ENCODE measurements at regions not wholly inside any gene's neighbourhood (a gene's known extent, or its start where the extent isn't known, plus 50 kb on each side); places are given as distances from the start of the nearest gene placed in this dataset.

GRCh38 chr5:28448791-28449190, 1410.4 kb upstream of the CDH9 start:
- TF ChIP-seq, protein P1, sequence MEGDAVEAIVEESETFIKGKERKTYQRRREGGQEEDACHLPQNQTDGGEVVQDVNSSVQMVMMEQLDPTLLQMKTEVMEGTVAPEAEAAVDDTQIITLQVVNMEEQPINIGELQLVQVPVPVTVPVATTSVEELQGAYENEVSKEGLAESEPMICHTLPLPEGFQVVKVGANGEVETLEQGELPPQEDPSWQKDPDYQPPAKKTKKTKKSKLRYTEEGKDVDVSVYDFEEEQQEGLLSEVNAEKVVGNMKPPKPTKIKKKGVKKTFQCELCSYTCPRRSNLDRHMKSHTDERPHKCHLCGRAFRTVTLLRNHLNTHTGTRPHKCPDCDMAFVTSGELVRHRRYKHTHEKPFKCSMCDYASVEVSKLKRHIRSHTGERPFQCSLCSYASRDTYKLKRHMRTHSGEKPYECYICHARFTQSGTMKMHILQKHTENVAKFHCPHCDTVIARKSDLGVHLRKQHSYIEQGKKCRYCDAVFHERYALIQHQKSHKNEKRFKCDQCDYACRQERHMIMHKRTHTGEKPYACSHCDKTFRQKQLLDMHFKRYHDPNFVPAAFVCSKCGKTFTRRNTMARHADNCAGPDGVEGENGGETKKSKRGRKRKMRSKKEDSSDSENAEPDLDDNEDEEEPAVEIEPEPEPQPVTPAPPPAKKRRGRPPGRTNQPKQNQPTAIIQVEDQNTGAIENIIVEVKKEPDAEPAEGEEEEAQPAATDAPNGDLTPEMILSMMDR (IDR thresholded peaks at IDR 0.05; ENCODE audit: low read depth, low read length), result no peak
- TF ChIP-seq EZH2phosphoT487 (IDR thresholded peaks at IDR 0.05; ENCODE audit: low read depth), result no peak

All from OCI-LY3 (cell line).